BJ (cell line): ENCODE measurements at regions not wholly inside any gene's neighbourhood (a gene's known extent, or its start where the extent isn't known, plus 50 kb on each side); places are given as distances from the start of the nearest gene placed in this dataset.

Source experiments
- CTCF ChIA-PET: fragments of 350-600 bp; formaldehyde crosslinking; extraction: SDS; loops from one replicate; lab custom pipeline; 2021; ENCODE audit warnings: antibody characterized with exemption, inconsistent platforms; lab: Yijun Ruan, JAX
- POLR2A ChIA-PET: fragments of 300-600 bp; sonication (Branson Sonifier 250); formaldehyde crosslinking; extraction: SDS; loops from one replicate; lab custom pipeline; 2021; ENCODE audit warnings: antibody characterized with exemption; lab: Charles Lee
- DNase-seq: peaks from one replicate; pipeline ENCODE4 v3.0.0-alpha.2; 2011; ENCODE audit warnings: low read depth
- H3K27me3 ChIP-seq: 2 replicates; pipeline ENCODE4 v1.6.0; 2011; ENCODE audit warnings: low read length; ENCODE audit not compliant: control insufficient read depth, insufficient read depth
- H3K36me3 ChIP-seq: 2 replicates; pipeline ENCODE4 v1.5.1; 2011; ENCODE audit warnings: low read length; ENCODE audit not compliant: control insufficient read depth, insufficient read depth
- H3K4me3 ChIP-seq: 2 replicates; pipeline ENCODE4 v1.5.1; 2011; ENCODE audit warnings: low read depth, mild to moderate bottlenecking, control low read depth, low read length
- CTCF ChIP-seq: IDR thresholded peaks from 2 replicates; pipeline ENCODE4 v1.5.1; 2011; ENCODE audit warnings: low read depth, mild to moderate bottlenecking, control low read depth, inconsistent platforms, low read length, moderate library complexity; ENCODE audit not compliant: insufficient read depth

- no peak for TF ChIP-seq CTCF
- CTCF ChIA-PET, result no interaction called here
- DNase-seq, result no peak
- POLR2A ChIA-PET, result no interaction called here
- no peaks in the 10 kb centered on the region for H3K27me3 ChIP-seq
- H3K4me3 ChIP-seq, result no peak overlapping the region
- no peaks in the 10 kb centered on the region for H3K36me3 ChIP-seq
Observed at GRCh38 chr3:177340243-177340830, 143.1 kb upstream of the TBL1XR1 start.

- H3K4me3 ChIP-seq, result no peak overlapping the region
- no peaks in the 10 kb centered on the region for H3K27me3 ChIP-seq
- no peak for DNase-seq
- no peak for TF ChIP-seq CTCF
- no peaks in the 10 kb centered on the region for H3K36me3 ChIP-seq
- ChIA-PET CTCF (no interaction called here), POLR2A (no interaction called here)
Observed at GRCh38 chr3:177341736-177342419, 144.6 kb upstream of the TBL1XR1 start.

GRCh38 chr3:177343122-177343625, 145.9 kb upstream of the TBL1XR1 start:
- ChIA-PET CTCF (no interaction called here), POLR2A (no interaction called here)
- TF ChIP-seq CTCF, result no peak
- H3K4me3 ChIP-seq, result no peak overlapping the region
- no peaks in the 10 kb centered on the region for H3K27me3 ChIP-seq
- no peaks in the 10 kb centered on the region for H3K36me3 ChIP-seq
- DNase-seq, result no peak

GRCh38 chr3:177345049-177345972, 148.0 kb upstream of the TBL1XR1 start:
- POLR2A ChIA-PET, result interaction anchor here (0.6 kb wide), 1 partner anchor 170 kb away, joined by 3 read pairs; no protein-coding TSS in a partner anchor
- H3K4me3 ChIP-seq, result no peak overlapping the region
- TF ChIP-seq CTCF, result no peak

More at GRCh38 chr3:177345049-177345972, 148.0 kb upstream of the TBL1XR1 start:
- Histone ChIP-seq H3K27me3 (no peaks in the 10 kb centered on the region), H3K36me3 (no peaks in the 10 kb centered on the region)
- CTCF ChIA-PET, result no interaction called here
- peak; percentile 74 for DNase-seq
